SK-N-MC (cell line): ENCODE measurements at regions not wholly inside any gene's neighbourhood (a gene's known extent, or its start where the extent isn't known, plus 50 kb on each side); places are given as distances from the start of the nearest gene placed in this dataset.

Source experiments
- DNase-seq: peaks from one replicate; pipeline ENCODE4 v3.0.0-alpha.2; 2011; ENCODE audit warnings: low read depth, low spot score
- H3K27ac ChIP-seq: fragments of 200-600 bp; sonication (generic); 2 replicates; pipeline ENCODE4 v1.5.1; 2016; ENCODE audit warnings: mixed run types
- H3K36me3 ChIP-seq: fragments of 200-600 bp; sonication (generic); 2 replicates; pipeline ENCODE4 v1.6.1; 2017; ENCODE audit warnings: antibody characterized with exemption, low read length, mixed read lengths; ENCODE audit not compliant: insufficient read depth
- H3K4me3 ChIP-seq: fragments of 200-600 bp; sonication (generic); 2 replicates; pipeline ENCODE4 v1.5.1; 2016
- H3K9ac ChIP-seq: fragments of 200-600 bp; sonication (generic); 2 replicates; pipeline ENCODE4 v1.8.0; 2017; ENCODE audit warnings: mixed run types, mixed read lengths; ENCODE audit not compliant: insufficient read length
- H3K9me3 ChIP-seq: fragments of 200-600 bp; sonication (generic); 2 replicates; pipeline ENCODE4 v1.6.1; 2017; ENCODE audit warnings: low read depth, mild to moderate bottlenecking, antibody characterized with exemption, low read length, moderate library complexity, mixed read lengths
- EZH2 ChIP-seq: fragments of 200-600 bp; sonication (generic); IDR thresholded peaks from one replicate; pipeline ENCODE4 v1.6.1; 2017; ENCODE audit warnings: antibody characterized with exemption
- FOXP2 ChIP-seq: optimal IDR thresholded peaks from 2 replicates; pipeline ENCODE3; 2011; ENCODE audit warnings: mild to moderate bottlenecking, moderate library complexity; ENCODE audit not compliant: insufficient read depth; ENCODE audit errors: extremely low read length, control extremely low read depth
- POLR2AphosphoS5 ChIP-seq: IDR thresholded peaks from 2 replicates; pipeline ENCODE4 v1.6.1; 2012; ENCODE audit warnings: mild to moderate bottlenecking, low read depth, low read length, borderline replicate concordance

- DNase-seq: no peak
- Histone ChIP-seq H3K36me3 (no peaks in the 10 kb centered on the region), H3K4me3 (no peak overlapping the region), H3K27ac (no peak overlapping the region), H3K9me3 (no peaks in the 10 kb centered on the region), H3K9ac (no peak overlapping the region)
- TF ChIP-seq FOXP2 (no peak), EZH2 (no peak), POLR2AphosphoS5 (no peak)
Measured at GRCh38 chr2:121162893-121163292, 122.1 kb downstream of the TFCP2L1 start.

- Histone ChIP-seq H3K36me3 (no peaks in the 10 kb centered on the region), H3K9ac (no peak overlapping the region), H3K4me3 (no peak overlapping the region), H3K27ac (no peak overlapping the region), H3K9me3 (no peaks in the 10 kb centered on the region)
- DNase-seq: no peak
- TF ChIP-seq POLR2AphosphoS5 (no peak), FOXP2 (no peak), EZH2 (no peak)
Measured at GRCh38 chr2:121164042-121164441, 121.0 kb downstream of the TFCP2L1 start.

- no peak overlapping the region for H3K9ac ChIP-seq
- H3K4me3 ChIP-seq: no peak overlapping the region
- no peak overlapping the region for H3K27ac ChIP-seq
- DNase-seq: no peak
- TF ChIP-seq POLR2AphosphoS5 (no peak), EZH2 (no peak), FOXP2 (no peak)
- H3K9me3 ChIP-seq: no peaks in the 10 kb centered on the region
- no peaks in the 10 kb centered on the region for H3K36me3 ChIP-seq
Measured at GRCh38 chr2:121165038-121165542, 119.9 kb downstream of the TFCP2L1 start.
